ENCODE measurements at regions not wholly inside any gene's neighbourhood (a gene's known extent, or its start where the extent isn't known, plus 50 kb on each side); places are given as distances from the start of the nearest gene placed in this dataset.
"Not testable (repeated sequence)": the region's sequence is repeated elsewhere in the genome, so short reads cannot be mapped to it uniquely, and the experiment has no call there.

GRCh38 chr10:76815505-76815904, 822.1 kb downstream of the KCNMA1 start:
- not testable (repeated sequence) for H2AFZ ChIP-seq; H3K79me2 ChIP-seq; H3K4me2 ChIP-seq; H3K27me3 ChIP-seq; DNase-seq (ENCODE audit: low spot score); H3K36me3 ChIP-seq (replicated peaks; ENCODE audit: insufficient read depth, low read depth); H4K20me1 ChIP-seq (ENCODE audit: insufficient read depth, poor library complexity, severe bottlenecking); H3K27ac ChIP-seq; H3K4me1 ChIP-seq (ENCODE audit: insufficient read depth); H3K9me3 ChIP-seq (ENCODE audit: low read depth); H3K4me3 ChIP-seq; H3K9me2 ChIP-seq (replicated peaks; ENCODE audit: insufficient read depth)
- WGBS (ENCODE audit: low lambda C conversion rate, missing lambda C conversion rate) = 86% methylated on average over 9 of the region's 9 CpGs

- no peaks in the 10 kb centered on the region for H3K79me2 ChIP-seq
- no peak overlapping the region for H3K4me3 ChIP-seq
- H4K20me1 ChIP-seq (ENCODE audit: insufficient read depth, poor library complexity, severe bottlenecking) = no peaks in the 10 kb centered on the region
- DNase-seq (ENCODE audit: low spot score) = no peak
- H2AFZ ChIP-seq = no peak overlapping the region
- TF ChIP-seq CTCF (IDR thresholded peaks at IDR 0.05; ENCODE audit: poor library complexity) (no peak), EZH2phosphoT487 (IDR thresholded peaks at IDR 0.05; ENCODE audit: low read depth, severe bottlenecking, unreplicated experiment) (no peak), EZH2 (IDR thresholded peaks at IDR 0.05; ENCODE audit: borderline replicate concordance) (no peak)
- no peaks in the 10 kb centered on the region for H3K4me1 ChIP-seq (ENCODE audit: insufficient read depth)
- no peak overlapping the region for H3K4me2 ChIP-seq
- H3K9me2 ChIP-seq (replicated peaks; ENCODE audit: insufficient read depth) = no peaks in the 10 kb centered on the region
- no peaks in the 10 kb centered on the region for H3K36me3 ChIP-seq (replicated peaks; ENCODE audit: insufficient read depth, low read depth)
- no peaks in the 10 kb centered on the region for H3K9me3 ChIP-seq (ENCODE audit: low read depth)
- no peaks in the 10 kb centered on the region for H3K27me3 ChIP-seq
- no peak overlapping the region for H3K27ac ChIP-seq
These were observed 826.2 kb downstream of the KCNMA1 start for GRCh38 chr10:76811430-76811829.

GRCh38 chr10:76788452-76788811, 849.2 kb downstream of the KCNMA1 start:
- Histone ChIP-seq H3K4me2 (no peak overlapping the region), H2AFZ (no peak overlapping the region), H4K20me1 (ENCODE audit: insufficient read depth, poor library complexity, severe bottlenecking) (no peaks in the 10 kb centered on the region), H3K79me2 (no peaks in the 10 kb centered on the region), H3K27me3 (no peaks in the 10 kb centered on the region), H3K4me3 (no peak overlapping the region), H3K27ac (no peak overlapping the region), H3K36me3 (replicated peaks; ENCODE audit: insufficient read depth, low read depth) (no peaks in the 10 kb centered on the region), H3K4me1 (ENCODE audit: insufficient read depth) (no peaks in the 10 kb centered on the region), H3K9me2 (replicated peaks; ENCODE audit: insufficient read depth) (no peaks in the 10 kb centered on the region), H3K9me3 (ENCODE audit: low read depth) (no peaks in the 10 kb centered on the region)
- WGBS (ENCODE audit: low lambda C conversion rate, missing lambda C conversion rate) = 83% methylated on average over 4 of the region's 4 CpGs
- no peak for DNase-seq (ENCODE audit: low spot score)
- TF ChIP-seq EZH2phosphoT487 (IDR thresholded peaks at IDR 0.05; ENCODE audit: low read depth, severe bottlenecking, unreplicated experiment) (no peak), CTCF (IDR thresholded peaks at IDR 0.05; ENCODE audit: poor library complexity) (no peak), EZH2 (IDR thresholded peaks at IDR 0.05; ENCODE audit: borderline replicate concordance) (no peak)

GRCh38 chr10:76787746-76788451, 849.7 kb downstream of the KCNMA1 start:
- Histone ChIP-seq H2AFZ (no peak overlapping the region), H3K4me3 (no peak overlapping the region), H4K20me1 (ENCODE audit: insufficient read depth, poor library complexity, severe bottlenecking) (no peaks in the 10 kb centered on the region), H3K27ac (no peak overlapping the region), H3K4me2 (no peak overlapping the region), H3K79me2 (no peaks in the 10 kb centered on the region), H3K9me2 (replicated peaks; ENCODE audit: insufficient read depth) (no peaks in the 10 kb centered on the region), H3K4me1 (ENCODE audit: insufficient read depth) (no peaks in the 10 kb centered on the region), H3K9me3 (ENCODE audit: low read depth) (no peaks in the 10 kb centered on the region), H3K36me3 (replicated peaks; ENCODE audit: insufficient read depth, low read depth) (no peaks in the 10 kb centered on the region), H3K27me3 (no peaks in the 10 kb centered on the region)
- no peak for DNase-seq (ENCODE audit: low spot score)
- 96% methylated on average over 3 of the region's 3 CpGs for WGBS (ENCODE audit: low lambda C conversion rate, missing lambda C conversion rate)
- TF ChIP-seq CTCF (IDR thresholded peaks at IDR 0.05; ENCODE audit: poor library complexity) (no peak), EZH2 (IDR thresholded peaks at IDR 0.05; ENCODE audit: borderline replicate concordance) (no peak), EZH2phosphoT487 (IDR thresholded peaks at IDR 0.05; ENCODE audit: low read depth, severe bottlenecking, unreplicated experiment) (no peak)
